Tibial nerve (tissue), 3 donors: ENCODE measurements at regions not wholly inside any gene's neighbourhood (a gene's known extent, or its start where the extent isn't known, plus 50 kb on each side); places are given as distances from the start of the nearest gene placed in this dataset.

Experiments
- CTCF ChIP-seq, 5 experiments: fragments of 200-600 bp in 3 of 5; fragments of 450-650 bp in 2 of 5; sonication (generic) in 3 of 5; IDR thresholded peaks; one replicate each; pipeline ENCODE4 v1.5.1; 2016 to 2019; ENCODE audit warnings: antibody characterized with exemption in 5 of 5, mild to moderate bottlenecking in 3 of 5, moderate library complexity in 2 of 5
- POLR2A ChIP-seq, 2 donors: fragments of 450-650 bp; IDR thresholded peaks; one replicate each; pipeline ENCODE4 v1.6.1; 2017; ENCODE audit warnings: antibody characterized with exemption in 2 of 2, mild to moderate bottlenecking in 2 of 2, moderate library complexity in 2 of 2

GRCh38 chr1:219817914-219818313 is 110.4 kb downstream of the SLC30A10 start:
- no peak for TF ChIP-seq CTCF (IDR thresholded peaks at IDR 0.05)
- no peak for TF ChIP-seq POLR2A (IDR thresholded peaks at IDR 0.05)
